KMS-11 (cell line): ENCODE measurements at regions not wholly inside any gene's neighbourhood (a gene's known extent, or its start where the extent isn't known, plus 50 kb on each side); places are given as distances from the start of the nearest gene placed in this dataset.
"Not testable (repeated sequence)": the region's sequence is repeated elsewhere in the genome, so short reads cannot be mapped to it uniquely, and the experiment has no call there.

ENCODE experiments used
- H2AFZ ChIP-seq: fragments of 200-600 bp; sonication (generic); 2 replicates; pipeline ENCODE4 v1.6.1; 2016; ENCODE audit warnings: antibody characterized with exemption, mixed run types, low read depth
- H3K27ac ChIP-seq: fragments of 200-600 bp; sonication (generic); 2 replicates; pipeline ENCODE4 v1.6.1; 2016; ENCODE audit warnings: mild to moderate bottlenecking, mixed run types
- H3K27me3 ChIP-seq: fragments of 200-600 bp; sonication (generic); 2 replicates; pipeline ENCODE4 v1.6.1; 2017; ENCODE audit warnings: mild to moderate bottlenecking, low read depth, mixed run types, moderate library complexity; ENCODE audit not compliant: insufficient read depth
- H3K36me3 ChIP-seq: fragments of 200-600 bp; sonication (generic); 2 replicates; pipeline ENCODE4 v1.6.1; 2017; ENCODE audit warnings: mild to moderate bottlenecking, mixed run types; ENCODE audit not compliant: insufficient read depth
- H3K4me1 ChIP-seq: fragments of 200-600 bp; sonication (generic); 2 replicates; pipeline ENCODE4 v1.6.1; 2016; ENCODE audit warnings: mild to moderate bottlenecking, low read depth, mixed run types; ENCODE audit not compliant: poor library complexity, severe bottlenecking
- H3K4me2 ChIP-seq: fragments of 200-600 bp; sonication (generic); 2 replicates; pipeline ENCODE4 v1.7.0; 2016; ENCODE audit warnings: mild to moderate bottlenecking, mixed run types
- H3K4me3 ChIP-seq: fragments of 200-600 bp; sonication (generic); IDR thresholded peaks from 2 replicates; pipeline ENCODE4 v1.6.1; 2017; ENCODE audit warnings: low read depth, low read length, mixed read lengths; ENCODE audit not compliant: insufficient read depth
- H3K79me2 ChIP-seq: fragments of 200-600 bp; sonication (generic); 2 replicates; pipeline ENCODE4 v1.6.1; 2016; ENCODE audit warnings: low read depth, mixed run types; ENCODE audit not compliant: insufficient read depth
- H3K9ac ChIP-seq: fragments of 200-600 bp; sonication (generic); 2 replicates; pipeline ENCODE4 v1.6.1; 2016; ENCODE audit warnings: mild to moderate bottlenecking, mixed run types
- H4K20me1 ChIP-seq: fragments of 200-600 bp; sonication (generic); 2 replicates; pipeline ENCODE4 v1.6.1; 2016; ENCODE audit warnings: mild to moderate bottlenecking, mixed run types; ENCODE audit not compliant: insufficient read depth
- CTCF ChIP-seq: fragments of 200-600 bp; sonication (generic); conservative IDR thresholded peaks from 2 replicates; pipeline ENCODE4 v1.6.1; 2017; ENCODE audit warnings: low read depth, mild to moderate bottlenecking, antibody characterized with exemption, low read length, moderate library complexity, mixed read lengths

GRCh38 chr2:12558519-12558918 is 158.2 kb upstream of the TRIB2 start:
- no peaks in the 10 kb centered on the region for H3K4me1 ChIP-seq
- no peak overlapping the region for H3K27ac ChIP-seq
- no peaks in the 10 kb centered on the region for H4K20me1 ChIP-seq
- no peak overlapping the region for H3K9ac ChIP-seq
- no peaks in the 10 kb centered on the region for H3K27me3 ChIP-seq
- no peak overlapping the region for H3K4me3 ChIP-seq
- no peaks in the 10 kb centered on the region for H3K79me2 ChIP-seq
- no peak for TF ChIP-seq CTCF
- H3K36me3 ChIP-seq, result no peaks in the 10 kb centered on the region
- H3K4me2 ChIP-seq, result no peak overlapping the region
- H2AFZ ChIP-seq, result no peak overlapping the region

- Histone ChIP-seq H3K36me3 (no peaks in the 10 kb centered on the region), H3K4me2 (no peak overlapping the region), H3K27me3 (no peaks in the 10 kb centered on the region), H4K20me1 (no peaks in the 10 kb centered on the region), H3K9ac (no peak overlapping the region), H3K4me3 (no peak overlapping the region), H3K27ac (no peak overlapping the region), H3K4me1 (no peaks in the 10 kb centered on the region), H2AFZ (no peak overlapping the region), H3K79me2 (no peaks in the 10 kb centered on the region)
- no peak for TF ChIP-seq CTCF
Observed at GRCh38 chr2:12560618-12561017, 156.1 kb upstream of the TRIB2 start.

GRCh38 chr2:12567411-12567810 is 149.3 kb upstream of the TRIB2 start:
- H3K4me2 ChIP-seq, result no peak overlapping the region
- H4K20me1 ChIP-seq, result no peaks in the 10 kb centered on the region
- no peak overlapping the region for H3K9ac ChIP-seq
- H3K4me3 ChIP-seq, result no peak overlapping the region
- no peaks in the 10 kb centered on the region for H3K27me3 ChIP-seq
- no peak overlapping the region for H2AFZ ChIP-seq
- no peaks in the 10 kb centered on the region for H3K79me2 ChIP-seq
- H3K27ac ChIP-seq, result no peak overlapping the region
- H3K4me1 ChIP-seq, result no peaks in the 10 kb centered on the region
- TF ChIP-seq CTCF, result no peak
- no peaks in the 10 kb centered on the region for H3K36me3 ChIP-seq

- not testable (repeated sequence) for H3K4me3 ChIP-seq, H3K4me1 ChIP-seq, H3K4me2 ChIP-seq, H3K27me3 ChIP-seq, H3K9ac ChIP-seq, H2AFZ ChIP-seq, H3K79me2 ChIP-seq, H3K36me3 ChIP-seq, H4K20me1 ChIP-seq, H3K27ac ChIP-seq
Observed at GRCh38 chr2:12569510-12569909, 147.2 kb upstream of the TRIB2 start.

GRCh38 chr2:12569929-12570328 is 146.8 kb upstream of the TRIB2 start:
- H3K36me3 ChIP-seq, H3K79me2 ChIP-seq, H3K4me2 ChIP-seq, H3K4me1 ChIP-seq, H3K9ac ChIP-seq, H3K27ac ChIP-seq, H3K27me3 ChIP-seq, H2AFZ ChIP-seq, H3K4me3 ChIP-seq, H4K20me1 ChIP-seq: not testable (repeated sequence)

GRCh38 chr2:12577091-12577490 is 139.6 kb upstream of the TRIB2 start:
- no peak overlapping the region for H3K27ac ChIP-seq

More at GRCh38 chr2:12577091-12577490, 139.6 kb upstream of the TRIB2 start:
- Histone ChIP-seq H3K36me3 (no peaks in the 10 kb centered on the region), H3K9ac (no peak overlapping the region), H3K4me1 (no peaks in the 10 kb centered on the region), H3K4me3 (no peak overlapping the region), H4K20me1 (no peaks in the 10 kb centered on the region), H3K79me2 (no peaks in the 10 kb centered on the region), H3K4me2 (no peak overlapping the region), H2AFZ (no peak overlapping the region), H3K27me3 (no peaks in the 10 kb centered on the region)
- no peak for TF ChIP-seq CTCF
